K562 (cell line): ENCODE measurements at regions not wholly inside any gene's neighbourhood (a gene's known extent, or its start where the extent isn't known, plus 50 kb on each side); places are given as distances from the start of the nearest gene placed in this dataset.

ENCODE experiments used
- ATAC-seq: fragments of 200-7000 bp; cut with Tn5 transposase; 3 replicates; pipeline ENCODE4 v1.9.1; 2020; ENCODE audit warnings: moderate library complexity
- BruUV-seq: library from RNA; stranded (reverse); fragments of 400-500 nt; replicated peaks from 2 replicates; lab custom pipeline; 2021; lab: Mats Ljungman, UMichigan
- CTCF ChIA-PET: fragments of 300-600 bp; formaldehyde crosslinking; extraction: SDS; loops from one replicate; lab custom pipeline; 2021; ENCODE audit warnings: low intra/inter-chr PET ratio; lab: Yijun Ruan, JAX
- POLR2A ChIA-PET: fragments of 300-600, 350-650 bp; sonication (Branson Sonifier 250); formaldehyde crosslinking; extraction: SDS; loops from one replicate; lab custom pipeline; 2021; ENCODE audit warnings: antibody characterized with exemption, inconsistent platforms; lab: Yijun Ruan, JAX
- DNase-seq, 4 experiments: peaks; one replicate each; pipeline versions ENCODE4 v3.0.0 to v3.0.0-alpha.2; 2011 to 2018; ENCODE audit warnings: low spot score in 3 of 4, mixed read lengths in 3 of 4; ENCODE audit errors: extremely low read depth in 1 of 4
- FAIRE-seq: peaks from 2 replicates; lab custom pipeline; 2011; peaks lifted over from hg19 to GRCh38; lab: Jason Lieb, UNC
- H2AFZ ChIP-seq: 2 replicates; pipeline ENCODE4 v1.6.0; 2011; ENCODE audit warnings: low read depth, low read length, control low read depth, inconsistent platforms
- H3K27ac ChIP-seq: fragments of 200-600 bp; 3 replicates; pipeline ENCODE4 v1.8.0; 2011; ENCODE audit warnings: low read depth, mild to moderate bottlenecking, control low read depth, inconsistent platforms, low read length, moderate library complexity, mixed read lengths; ENCODE audit errors: extremely low read depth
- H3K27me3 ChIP-seq, 2 experiments: fragments of 300-600 bp in 1 of 2; 2 replicates in 1 of 2; 3 replicates in 1 of 2; pipeline versions ENCODE4 v1.6.0 to v1.8.0; 2011; ENCODE audit warnings: inconsistent platforms in 2 of 2, low read length in 2 of 2, mild to moderate bottlenecking in 1 of 2, mixed read lengths in 1 of 2, moderate library complexity in 1 of 2; ENCODE audit not compliant: control insufficient read depth in 2 of 2, insufficient read depth in 2 of 2
- H3K36me3 ChIP-seq: fragments of 300-600 bp; 3 replicates; pipeline ENCODE4 v1.8.0; 2011; ENCODE audit warnings: mild to moderate bottlenecking, low read length, inconsistent platforms; ENCODE audit not compliant: control insufficient read depth, insufficient read depth
- H3K4me1 ChIP-seq, 2 experiments: fragments of 200-600 bp in 1 of 2; replicated peaks in 1 of 2; 2 replicates in 1 of 2; 3 replicates in 1 of 2; pipeline versions ENCODE4 v1.5.1 to v1.8.0; 2011; ENCODE audit warnings: inconsistent platforms in 2 of 2, low read length in 2 of 2, mild to moderate bottlenecking in 1 of 2, mixed read lengths in 1 of 2, moderate library complexity in 1 of 2; ENCODE audit not compliant: control insufficient read depth in 2 of 2, insufficient read depth in 2 of 2
- H3K4me2 ChIP-seq: 2 replicates; pipeline ENCODE4 v1.6.1; 2011; ENCODE audit warnings: low read length, control low read depth, inconsistent platforms, mixed read lengths; ENCODE audit not compliant: insufficient read depth
- H3K4me3 ChIP-seq: fragments of 200-600 bp; sonication (generic), shearing (Covaris generic); 2 replicates; pipeline ENCODE4 v1.5.1; 2016; ENCODE audit warnings: control low read depth, inconsistent platforms
- H3K79me2 ChIP-seq: fragments of 200-600 bp; 3 replicates; pipeline ENCODE4 v1.8.0; 2011; ENCODE audit warnings: low read length, inconsistent platforms; ENCODE audit not compliant: control insufficient read depth, insufficient read depth
- H3K9ac ChIP-seq, 2 experiments: 2 replicates each; pipeline versions ENCODE4 v1.6.0 to v1.6.1; 2011; ENCODE audit warnings: low read depth in 2 of 2, low read length in 2 of 2, control low read depth in 1 of 2, inconsistent platforms in 1 of 2, mild to moderate bottlenecking in 1 of 2, mixed read lengths in 1 of 2; ENCODE audit not compliant: insufficient read depth in 1 of 2
- H3K9me1 ChIP-seq: one replicate; pipeline ENCODE4 v1.6.0; 2011; ENCODE audit warnings: inconsistent platforms, mild to moderate bottlenecking, low read length, moderate library complexity; ENCODE audit not compliant: control insufficient read depth, insufficient read depth
- H3K9me3 ChIP-seq: replicated peaks from 2 replicates; pipeline ENCODE4 v1.5.1; 2011; ENCODE audit warnings: low read depth, low read length, inconsistent platforms; ENCODE audit not compliant: control insufficient read depth, insufficient read depth
- H4K20me1 ChIP-seq: replicated peaks from 2 replicates; pipeline ENCODE4 v1.6.1; 2011; ENCODE audit warnings: low read length, inconsistent platforms, mixed read lengths; ENCODE audit not compliant: control insufficient read depth, insufficient read depth
- KLF10 ChIP-seq: fragments of 250-450 bp; sonication (Bioruptor Pico); IDR thresholded peaks from 2 replicates; pipeline ENCODE4 v1.6.1; 2021; ENCODE audit warnings: matching md5 sums
- NR4A1 ChIP-seq, 2 experiments: fragments of 250-450 bp in 1 of 2; fragments of 450-650 bp in 1 of 2; sonication (Bioruptor Pico) in 1 of 2; IDR thresholded peaks; 2 replicates each; pipeline versions ENCODE4 v1.4.0 to v1.6.1; 2016 to 2020; ENCODE audit warnings: mild to moderate bottlenecking in 2 of 2, missing compliant biosample characterization in 1 of 2, missing genetic modification characterization in 1 of 2, moderate library complexity in 1 of 2
- POLR2H ChIP-seq: IDR thresholded peaks from 2 replicates; pipeline ENCODE4 v1.6.1; 2016; ENCODE audit warnings: missing genetic modification characterization, low read depth, mild to moderate bottlenecking, control low read depth, missing compliant biosample characterization, moderate library complexity
- SIN3B ChIP-seq: fragments of 450-650 bp; IDR thresholded peaks from 2 replicates; pipeline ENCODE4 v1.6.1; 2017; ENCODE audit warnings: low read depth, mild to moderate bottlenecking, moderate library complexity
- SP2 ChIP-seq: IDR thresholded peaks from 2 replicates; pipeline ENCODE4 v1.6.1; 2011; ENCODE audit warnings: mild to moderate bottlenecking, low read depth, low read length, moderate library complexity; ENCODE audit not compliant: poor library complexity, severe bottlenecking; ENCODE audit errors: extremely low read depth
- SRSF1 ChIP-seq: fragments of 200-400 bp; formaldehyde crosslinking; IDR thresholded peaks from 2 replicates; pipeline ENCODE4 v1.6.1; 2017; ENCODE audit warnings: mild to moderate bottlenecking, low read depth, low read length, moderate library complexity
- TBL1XR1 ChIP-seq, 2 experiments: IDR thresholded peaks; 2 replicates each; pipeline ENCODE4 v1.6.1; 2012; ENCODE audit warnings: improper control_type of control experiment in 2 of 2, low read length in 2 of 2, mild to moderate bottlenecking in 1 of 2
- ZNF174 ChIP-seq: fragments of 250-450 bp; sonication (Bioruptor Pico); IDR thresholded peaks from 2 replicates; pipeline ENCODE4 v1.4.0; 2020; ENCODE audit warnings: mild to moderate bottlenecking
- ZNF695 ChIP-seq: fragments of 450-650 bp; formaldehyde crosslinking; IDR thresholded peaks from 2 replicates; pipeline ENCODE4 v1.4.0; 2020; ENCODE audit warnings: mild to moderate bottlenecking, moderate library complexity
- WGBS: fragments of 100-300 bp; shearing (Covaris generic); methylation state at CpG from one replicate; pipeline ENCODE4 v1.1.6; 2016; ENCODE audit warnings: low coverage, mixed read lengths; ENCODE audit not compliant: insufficient coverage; ENCODE audit errors: missing lambda C conversion rate; 5-methylcytosine and 5-hydroxymethylcytosine counted together
- in situ Hi-C: fragments of 300-500 bp; cut with MboI; formaldehyde crosslinking; loops from 4 replicates; pipeline ENCODE4 v1.15.0; 2018; ENCODE audit warnings: inconsistent platforms, mixed read lengths
- intact Hi-C: fragments of 100-400 bp; cut with micrococcal nuclease; formaldehyde crosslinking; loops from 2 replicates; pipeline ENCODE4 v1.14.2; 2022
- TF ChIP-seq, protein P1 (sequence below): sonication (generic); formaldehyde crosslinking; IDR thresholded peaks from 2 replicates; pipeline ENCODE4 v1.8.1; 2022; ENCODE audit warnings: missing genetic modification reagents
- TF ChIP-seq, protein P2 (sequence below): fragments of 250-450 bp; sonication (Bioruptor Pico); IDR thresholded peaks from 2 replicates; pipeline ENCODE4 v1.8.0; 2021; ENCODE audit warnings: moderate library complexity, mild to moderate bottlenecking, inconsistent platforms
- TF ChIP-seq, protein P3 (sequence below): conservative IDR thresholded peaks from 2 replicates; pipeline ENCODE4 v1.6.1; 2011; ENCODE audit warnings: low read depth, mild to moderate bottlenecking, low read length; ENCODE audit not compliant: control insufficient read depth

DNA sequence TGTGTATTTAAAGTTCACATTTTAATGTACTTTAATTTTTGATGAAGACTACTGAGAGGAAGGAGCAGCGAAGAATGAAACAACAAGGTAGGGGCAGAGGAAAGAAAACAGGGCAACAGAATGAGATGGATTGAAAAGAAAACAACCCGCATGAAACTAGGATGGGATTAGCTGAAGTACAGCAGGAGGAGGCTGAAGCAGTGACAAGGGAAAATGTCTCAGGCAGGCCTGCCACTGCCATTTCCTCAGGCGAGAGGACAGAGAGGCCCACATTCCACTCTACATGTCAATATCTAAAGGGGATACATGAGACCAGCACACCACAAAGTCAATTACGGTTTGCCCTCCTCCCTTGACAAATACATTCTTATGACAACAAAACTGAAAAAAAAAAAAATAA is 1703.2 kb downstream of the EFNB2 start:
- Histone ChIP-seq H3K4me1 (no peaks in the 10 kb centered on the region), H3K4me3 (no peak overlapping the region), H2AFZ (no peak overlapping the region), H3K79me2 (no peaks in the 10 kb centered on the region), H3K27ac (no peak overlapping the region), H3K4me2 (no peak overlapping the region), H3K27me3 (no peaks in the 10 kb centered on the region), H3K9me1 (no peaks in the 10 kb centered on the region), H3K9ac (no peak overlapping the region), H3K36me3 (no peaks in the 10 kb centered on the region), H4K20me1 (no peaks in the 10 kb centered on the region), H3K9me3 (no peaks in the 10 kb centered on the region)
- WGBS: 7% methylated on average over 3 of the region's 4 CpGs
- intact Hi-C loops (no loop called here), in situ Hi-C loops (no loop called here)
- no peak for ATAC-seq
- TF ChIP-seq, protein P1, sequence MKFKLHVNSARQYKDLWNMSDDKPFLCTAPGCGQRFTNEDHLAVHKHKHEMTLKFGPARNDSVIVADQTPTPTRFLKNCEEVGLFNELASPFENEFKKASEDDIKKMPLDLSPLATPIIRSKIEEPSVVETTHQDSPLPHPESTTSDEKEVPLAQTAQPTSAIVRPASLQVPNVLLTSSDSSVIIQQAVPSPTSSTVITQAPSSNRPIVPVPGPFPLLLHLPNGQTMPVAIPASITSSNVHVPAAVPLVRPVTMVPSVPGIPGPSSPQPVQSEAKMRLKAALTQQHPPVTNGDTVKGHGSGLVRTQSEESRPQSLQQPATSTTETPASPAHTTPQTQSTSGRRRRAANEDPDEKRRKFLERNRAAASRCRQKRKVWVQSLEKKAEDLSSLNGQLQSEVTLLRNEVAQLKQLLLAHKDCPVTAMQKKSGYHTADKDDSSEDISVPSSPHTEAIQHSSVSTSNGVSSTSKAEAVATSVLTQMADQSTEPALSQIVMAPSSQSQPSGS: no peak
- no TSS peak for BruUV-seq
- no peak for DNase-seq
- CTCF ChIA-PET: no interaction called here
- POLR2A ChIA-PET: no interaction called here
- no peak for FAIRE-seq

DNA sequence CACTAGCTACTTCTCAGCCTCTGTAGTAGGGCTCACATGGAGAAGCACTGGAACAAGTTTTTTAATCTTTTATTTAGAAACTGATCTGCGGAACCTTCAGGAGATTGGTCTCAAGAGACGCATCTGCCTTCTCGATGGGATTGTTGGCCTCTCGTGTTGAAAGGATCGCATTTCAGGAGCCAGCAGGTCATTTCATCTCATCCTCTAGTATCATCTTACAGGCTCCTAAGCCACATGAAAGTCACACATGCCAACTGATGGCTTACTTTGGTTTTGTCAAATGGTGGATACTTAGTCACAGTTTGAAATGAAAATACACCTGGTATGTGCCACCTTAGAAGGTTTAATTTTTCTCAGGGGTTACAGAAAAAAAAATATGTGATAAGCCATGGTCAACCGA is 1703.6 kb downstream of the EFNB2 start:
- intact Hi-C loops: no loop called here
- DNase-seq: no peak
- H3K4me3 ChIP-seq: no peak overlapping the region
- no peaks in the 10 kb centered on the region for H3K9me1 ChIP-seq
- no peak overlapping the region for H3K4me2 ChIP-seq
- no peak overlapping the region for H2AFZ ChIP-seq
- H3K4me1 ChIP-seq: no peaks in the 10 kb centered on the region
- in situ Hi-C loops: no loop called here
- ChIA-PET POLR2A (no interaction called here), CTCF (no interaction called here)
- ATAC-seq: no peak
- WGBS: 0% methylated on average over 5 of the region's 6 CpGs
- H3K9ac ChIP-seq: no peak overlapping the region
- no peaks in the 10 kb centered on the region for H3K36me3 ChIP-seq
- no TSS peak for BruUV-seq
- no peaks in the 10 kb centered on the region for H3K9me3 ChIP-seq
- no peaks in the 10 kb centered on the region for H3K27me3 ChIP-seq
- FAIRE-seq: no peak
- H4K20me1 ChIP-seq: no peaks in the 10 kb centered on the region
- H3K79me2 ChIP-seq: no peaks in the 10 kb centered on the region
- no peak overlapping the region for H3K27ac ChIP-seq
- TF ChIP-seq ZNF695 (CRISPR knock-in tag) (no peak), SRSF1 (no peak), NR4A1 (CRISPR knock-in tag; IDR thresholded peaks at IDR 0.05) (no peak), NR4A1 (tag; IDR thresholded peaks at IDR 0.05) (no peak), POLR2H (tag) (no peak), ZNF174 (CRISPR knock-in tag) (no peak), SP2 (no peak), TBL1XR1 (IDR thresholded peaks at IDR 0.05; ENCODE audit: low read length in 2 of 2) (no peak), SIN3B (no peak), KLF10 (CRISPR knock-in tag) (no peak)
- TF ChIP-seq, protein P2, sequence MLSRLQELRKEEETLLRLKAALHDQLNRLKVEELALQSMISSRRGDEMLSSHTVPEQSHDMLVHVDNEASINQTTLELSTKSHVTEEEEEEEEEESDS (CRISPR knock-in tag): no peak
- TF ChIP-seq, protein P1: no peak
- TF ChIP-seq, protein P3, sequence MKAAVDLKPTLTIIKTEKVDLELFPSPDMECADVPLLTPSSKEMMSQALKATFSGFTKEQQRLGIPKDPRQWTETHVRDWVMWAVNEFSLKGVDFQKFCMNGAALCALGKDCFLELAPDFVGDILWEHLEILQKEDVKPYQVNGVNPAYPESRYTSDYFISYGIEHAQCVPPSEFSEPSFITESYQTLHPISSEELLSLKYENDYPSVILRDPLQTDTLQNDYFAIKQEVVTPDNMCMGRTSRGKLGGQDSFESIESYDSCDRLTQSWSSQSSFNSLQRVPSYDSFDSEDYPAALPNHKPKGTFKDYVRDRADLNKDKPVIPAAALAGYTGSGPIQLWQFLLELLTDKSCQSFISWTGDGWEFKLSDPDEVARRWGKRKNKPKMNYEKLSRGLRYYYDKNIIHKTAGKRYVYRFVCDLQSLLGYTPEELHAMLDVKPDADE: no peak
